Stimulated activated naive CD8-positive, alpha-beta T cell treated with anti-CD3 and anti-CD28 coated beads, Interleukin-15, amount 100 ng/mL, for 72 hours (primary cell): ENCODE measurements at regions not wholly inside any gene's neighbourhood (a gene's known extent, or its start where the extent isn't known, plus 50 kb on each side); places are given as distances from the start of the nearest gene placed in this dataset.
A peak's percentile ranks its signal among the peaks of the same experiment; 100 is the strongest.

ENCODE experiments used
- ATAC-seq: fragments of 150-1000 bp; cut with Tn5 transposase; 2 replicates; pipeline ENCODE4 v1.10.0; 2021; ENCODE audit warnings: mild to moderate bottlenecking, moderate library complexity
- DNase-seq, 2 donors: peaks; one replicate each; pipeline ENCODE4 v3.0.0; 2021 to 2022
- H3K27ac Mint-ChIP-seq, 2 donors: one replicate each; pipeline ENCODE4 v1.8.0; 2022; ENCODE audit warnings: mild to moderate bottlenecking in 2 of 2, mixed read lengths in 2 of 2, moderate library complexity in 2 of 2
- H3K27me3 Mint-ChIP-seq: one replicate; pipeline ENCODE4 v1.8.0; 2022; ENCODE audit warnings: mixed read lengths
- H3K4me1 Mint-ChIP-seq: one replicate; pipeline ENCODE4 v1.8.0; 2022; ENCODE audit warnings: mild to moderate bottlenecking, mixed read lengths
- H3K4me3 Mint-ChIP-seq, 2 donors: one replicate each; pipeline ENCODE4 v1.8.0; 2022; ENCODE audit warnings: mild to moderate bottlenecking in 2 of 2, mixed read lengths in 2 of 2, moderate library complexity in 1 of 2
- H3K9me3 Mint-ChIP-seq, 2 donors: one replicate each; pipeline ENCODE4 v1.8.0; 2022; ENCODE audit warnings: mixed read lengths in 2 of 2

GRCh38 chr19:28889941-28890670 is 322.8 kb downstream of the UQCRFS1 start:
- Mint-ChIP-seq H3K4me3 (no peak overlapping the region), H3K27me3 (no peaks in the 10 kb centered on the region), H3K27ac (no peak overlapping the region), H3K4me1 (no peaks in the 10 kb centered on the region), H3K9me3 (no peaks in the 10 kb centered on the region)
- ATAC-seq (no peak), DNase-seq (no peak)

GRCh38 chr19:28887920-28888618 is 324.9 kb downstream of the UQCRFS1 start:
- Mint-ChIP-seq H3K9me3 (no peaks in the 10 kb centered on the region), H3K27ac (no peak overlapping the region), H3K4me3 (no peak overlapping the region), H3K4me1 (no peaks in the 10 kb centered on the region), H3K27me3 (peaks cover 8% of the 10 kb centered on the region)
- DNase-seq, result peak in 1 of 2 donors; percentile 10
- peak; percentile 37 for ATAC-seq

GRCh38 chr19:28886708-28887107 is 326.2 kb downstream of the UQCRFS1 start:
- no peaks in the 10 kb centered on the region for H3K4me1 Mint-ChIP-seq
- H3K4me3 Mint-ChIP-seq, result no peak overlapping the region
- no peak for ATAC-seq

GRCh38 chr19:28885965-28886364 is 327.0 kb downstream of the UQCRFS1 start:
- no peaks in the 10 kb centered on the region for H3K9me3 Mint-ChIP-seq
- H3K27ac Mint-ChIP-seq, result no peak overlapping the region
- no peak overlapping the region for H3K4me3 Mint-ChIP-seq
- no peaks in the 10 kb centered on the region for H3K4me1 Mint-ChIP-seq
- DNase-seq (no peak), ATAC-seq (no peak)
- H3K27me3 Mint-ChIP-seq, result peaks cover 20% of the 10 kb centered on the region

More at GRCh38 chr19:28886708-28887107, 326.2 kb downstream of the UQCRFS1 start:
- peaks cover 14% of the 10 kb centered on the region for H3K27me3 Mint-ChIP-seq
- no peak overlapping the region for H3K27ac Mint-ChIP-seq
- no peak for DNase-seq
- no peaks in the 10 kb centered on the region for H3K9me3 Mint-ChIP-seq

GRCh38 chr19:28884786-28885476 is 328.0 kb downstream of the UQCRFS1 start:
- Mint-ChIP-seq H3K9me3 (no peaks in the 10 kb centered on the region), H3K27me3 (peaks cover 28% of the 10 kb centered on the region), H3K4me1 (no peaks in the 10 kb centered on the region), H3K27ac (no peak overlapping the region), H3K4me3 (no peak overlapping the region)
- DNase-seq (no peak), ATAC-seq (no peak)

- DNase-seq (no peak), ATAC-seq (no peak)
- H3K27me3 Mint-ChIP-seq, result peaks cover 30% of the 10 kb centered on the region
- H3K4me3 Mint-ChIP-seq, result no peak overlapping the region
- H3K4me1 Mint-ChIP-seq, result no peaks in the 10 kb centered on the region
- H3K9me3 Mint-ChIP-seq, result no peaks in the 10 kb centered on the region
- H3K27ac Mint-ChIP-seq, result no peak overlapping the region
Measured at GRCh38 chr19:28883241-28883693, 329.7 kb downstream of the UQCRFS1 start.

- ATAC-seq (no peak), DNase-seq (no peak)
- Mint-ChIP-seq H3K4me1 (no peaks in the 10 kb centered on the region), H3K27me3 (peaks cover 30% of the 10 kb centered on the region), H3K4me3 (no peak overlapping the region), H3K27ac (no peak overlapping the region), H3K9me3 (no peaks in the 10 kb centered on the region)
Measured at GRCh38 chr19:28882818-28883217, 330.1 kb downstream of the UQCRFS1 start.

- ATAC-seq (no peak), DNase-seq (no peak)
- Mint-ChIP-seq H3K4me1 (no peaks in the 10 kb centered on the region), H3K9me3 (no peaks in the 10 kb centered on the region), H3K27me3 (peaks cover 30% of the 10 kb centered on the region), H3K4me3 (no peak overlapping the region), H3K27ac (peak overlapping the region in 1 of 2 donors; percentile 77)
Measured at GRCh38 chr19:28881616-28882015, 331.3 kb downstream of the UQCRFS1 start.

GRCh38 chr19:28880735-28881401 is 332.1 kb downstream of the UQCRFS1 start:
- ATAC-seq (no peak), DNase-seq (no peak)
- Mint-ChIP-seq H3K27ac (no peak overlapping the region), H3K4me3 (no peak overlapping the region), H3K4me1 (no peaks in the 10 kb centered on the region), H3K27me3 (peaks cover 30% of the 10 kb centered on the region), H3K9me3 (no peaks in the 10 kb centered on the region)

- H3K27ac Mint-ChIP-seq, result no peak overlapping the region
- H3K4me1 Mint-ChIP-seq, result no peaks in the 10 kb centered on the region
- H3K4me3 Mint-ChIP-seq, result no peak overlapping the region
- peaks cover 30% of the 10 kb centered on the region for H3K27me3 Mint-ChIP-seq
- peak; percentile 64 for ATAC-seq
- H3K9me3 Mint-ChIP-seq, result no peaks in the 10 kb centered on the region
- peak; percentile 44 to 45 for DNase-seq
Measured at GRCh38 chr19:28878862-28879566, 333.9 kb downstream of the UQCRFS1 start.

GRCh38 chr19:28876609-28877123 is 336.3 kb downstream of the UQCRFS1 start:
- ATAC-seq (no peak), DNase-seq (no peak)
- Mint-ChIP-seq H3K9me3 (no peaks in the 10 kb centered on the region), H3K4me3 (no peak overlapping the region), H3K4me1 (no peaks in the 10 kb centered on the region), H3K27ac (no peak overlapping the region), H3K27me3 (peaks cover 16% of the 10 kb centered on the region)

- no peaks in the 10 kb centered on the region for H3K4me1 Mint-ChIP-seq
- H3K4me3 Mint-ChIP-seq, result no peak overlapping the region
- H3K27me3 Mint-ChIP-seq, result peaks cover under 1% of the 10 kb centered on the region
- DNase-seq (no peak), ATAC-seq (no peak)
- no peak overlapping the region for H3K27ac Mint-ChIP-seq
- H3K9me3 Mint-ChIP-seq, result no peaks in the 10 kb centered on the region
Measured at GRCh38 chr19:28874742-28875141, 338.2 kb downstream of the UQCRFS1 start.

GRCh38 chr19:28873301-28873700 is 339.6 kb downstream of the UQCRFS1 start:
- no peak overlapping the region for H3K4me3 Mint-ChIP-seq
- ATAC-seq, result no peak

GRCh38 chr19:28871099-28871725 is 341.7 kb downstream of the UQCRFS1 start:
- no peak for DNase-seq
- Mint-ChIP-seq H3K9me3 (peaks cover 0 to 5% of the 10 kb centered on the region in 2 donors), H3K4me1 (no peaks in the 10 kb centered on the region), H3K4me3 (no peak overlapping the region), H3K27ac (no peak overlapping the region), H3K27me3 (no peaks in the 10 kb centered on the region)
- ATAC-seq, result peak; percentile 19

More at GRCh38 chr19:28873301-28873700, 339.6 kb downstream of the UQCRFS1 start:
- Mint-ChIP-seq H3K4me1 (no peaks in the 10 kb centered on the region), H3K27ac (no peak overlapping the region), H3K9me3 (peaks cover 0 to 5% of the 10 kb centered on the region in 2 donors), H3K27me3 (no peaks in the 10 kb centered on the region)
- DNase-seq, result no peak
